ENCODE measurements at regions not wholly inside any gene's neighbourhood (a gene's known extent, or its start where the extent isn't known, plus 50 kb on each side); places are given as distances from the start of the nearest gene placed in this dataset.

GRCh38 chr4:119715490-119716445 is 87.2 kb upstream of the PDE5A start:
- no peak for DNase-seq

GRCh38 chr4:119709418-119709817 is 80.8 kb upstream of the PDE5A start:
- no peak for DNase-seq

GRCh38 chr4:119707336-119707735 is 78.7 kb upstream of the PDE5A start:
- DNase-seq, result no peak

GRCh38 chr4:119706804-119707203 is 78.2 kb upstream of the PDE5A start:
- no peak for DNase-seq

- no peak for DNase-seq
These were observed 69.3 kb upstream of the PDE5A start for GRCh38 chr4:119697887-119698393.

- no peak for DNase-seq
These were observed 68.4 kb upstream of the PDE5A start for GRCh38 chr4:119696963-119697362.

- DNase-seq, result no peak
These were observed 66.6 kb upstream of the PDE5A start for GRCh38 chr4:119695216-119695615.

GRCh38 chr4:119693126-119693525 is 64.5 kb upstream of the PDE5A start:
- no peak for DNase-seq

GRCh38 chr4:119692001-119692400 is 63.4 kb upstream of the PDE5A start:
- no peak for DNase-seq

- DNase-seq, result no peak
These were observed 62.3 kb upstream of the PDE5A start for GRCh38 chr4:119690871-119691270.

- no peak for DNase-seq
These were observed 59.8 kb upstream of the PDE5A start for GRCh38 chr4:119688446-119688845.

GRCh38 chr4:119684463-119684862 is 55.9 kb upstream of the PDE5A start:
- no peak for DNase-seq

- peak; percentile 57 to 64 for DNase-seq
These were observed 54.9 kb upstream of the PDE5A start for GRCh38 chr4:119683518-119683917.

GRCh38 chr4:119682099-119682498 is 53.5 kb upstream of the PDE5A start:
- DNase-seq, result no peak

GRCh38 chr4:119679251-119679650 is 50.6 kb upstream of the PDE5A start:
- no peak for DNase-seq

GRCh38 chr4:119678761-119679160 is 50.2 kb upstream of the PDE5A start:
- no peak for DNase-seq

All from right lung (tissue), 2 donors.